HG03469 (cell line): ENCODE measurements at regions not wholly inside any gene's neighbourhood (a gene's known extent, or its start where the extent isn't known, plus 50 kb on each side); places are given as distances from the start of the nearest gene placed in this dataset.
"Not testable (repeated sequence)": the region's sequence is repeated elsewhere in the genome, so short reads cannot be mapped to it uniquely, and the experiment has no call there.

Experiments used
- ATAC-seq: cut with Tn5 transposase; IDR thresholded peaks from one replicate; pipeline ENCODE4 v1.9.1; 2021; ENCODE audit warnings: mild to moderate bottlenecking, moderate library complexity, moderate number of reproducible peaks; ENCODE audit not compliant: unreplicated experiment

- ATAC-seq: no peak
Observed at GRCh38 chr7:42573881-42574672, 337.1 kb upstream of the GLI3 start.

- no peak for ATAC-seq
Observed at GRCh38 chr7:42572561-42572960, 335.6 kb upstream of the GLI3 start.

- ATAC-seq: no peak
Observed at GRCh38 chr7:42572056-42572455, 335.0 kb upstream of the GLI3 start.

DNA sequence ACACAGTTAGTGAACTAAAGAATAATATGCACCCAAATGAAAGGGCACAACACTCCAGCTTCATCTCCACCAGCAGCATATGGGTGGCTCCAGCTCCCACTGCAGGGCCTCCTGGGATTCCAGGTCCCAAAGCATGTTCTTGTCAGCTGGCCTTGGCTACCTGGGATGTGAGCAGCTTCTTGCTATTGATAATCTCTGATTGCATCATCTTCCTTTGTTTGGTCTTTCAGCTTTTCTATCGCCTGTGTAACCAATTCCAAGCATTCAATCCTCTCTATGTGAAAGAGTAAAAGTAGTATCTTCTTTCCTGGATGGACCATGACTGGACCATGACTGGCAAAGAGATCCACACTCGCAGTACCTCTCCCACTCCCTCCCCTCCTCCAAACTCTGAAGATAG lies 333.9 kb upstream of the GLI3 start:
- ATAC-seq: no peak

DNA sequence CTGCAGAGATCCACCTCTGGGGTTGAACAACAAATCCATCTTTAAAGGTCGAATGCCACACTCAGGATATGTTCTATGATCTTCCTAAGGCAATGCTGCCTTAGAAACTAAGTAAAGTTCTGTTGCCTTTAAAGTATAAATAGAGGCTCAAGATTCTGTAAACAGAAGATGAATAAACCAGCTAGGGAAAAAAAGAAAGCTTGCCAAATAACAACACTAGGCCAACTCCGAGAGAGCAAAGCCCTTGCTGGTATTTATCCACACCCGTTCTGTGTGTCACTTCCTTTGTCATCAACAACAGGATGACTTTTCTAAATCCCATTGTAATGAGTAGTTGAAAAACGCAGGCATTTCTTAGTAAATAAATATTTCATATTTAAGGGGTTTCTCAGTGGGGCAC lies 330.0 kb upstream of the GLI3 start:
- no peak for ATAC-seq

DNA sequence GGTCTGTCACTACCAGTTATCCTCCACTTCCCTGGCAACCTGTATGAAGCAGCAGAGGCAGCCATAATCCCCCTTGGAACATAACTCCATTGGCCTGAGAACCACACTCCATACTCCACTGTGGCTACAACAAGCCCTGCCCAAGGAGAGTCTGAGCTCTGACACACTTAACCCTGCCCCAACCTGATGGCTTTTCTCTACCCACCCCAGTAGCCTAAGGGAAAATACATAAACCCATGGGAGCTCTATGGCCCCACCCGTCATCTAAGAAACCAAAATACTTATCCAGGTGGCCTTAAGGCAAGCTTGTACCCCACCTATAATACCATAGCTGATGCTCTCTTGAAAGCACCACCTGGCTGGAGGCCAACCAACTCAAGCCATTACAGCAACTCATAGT lies 324.8 kb upstream of the GLI3 start:
- ATAC-seq: no peak

GRCh38 chr7:42560866-42561265 lies 323.9 kb upstream of the GLI3 start:
- ATAC-seq: no peak

DNA sequence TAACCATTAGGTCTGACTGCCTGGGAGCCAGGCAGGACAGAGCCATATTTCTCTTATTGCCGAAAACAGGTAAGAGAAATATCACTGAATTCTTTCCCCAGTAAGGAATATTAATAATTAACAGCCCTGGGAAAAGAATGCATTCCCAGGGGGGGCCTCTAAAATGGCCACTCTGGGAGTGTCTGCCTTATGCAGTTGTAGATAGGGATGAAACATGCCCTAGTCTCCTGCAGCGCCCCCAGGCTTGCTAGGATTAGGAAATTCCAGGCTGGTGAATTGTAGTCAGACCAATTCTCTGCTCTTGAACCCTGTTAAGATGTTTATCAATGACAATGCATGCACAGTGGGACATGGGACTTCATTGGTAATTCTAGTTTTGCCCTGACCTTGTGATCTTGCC lies 317.9 kb upstream of the GLI3 start:
- not testable (repeated sequence) for ATAC-seq

- no peak for ATAC-seq
Observed at GRCh38 chr7:42552227-42552626, 315.2 kb upstream of the GLI3 start.

DNA sequence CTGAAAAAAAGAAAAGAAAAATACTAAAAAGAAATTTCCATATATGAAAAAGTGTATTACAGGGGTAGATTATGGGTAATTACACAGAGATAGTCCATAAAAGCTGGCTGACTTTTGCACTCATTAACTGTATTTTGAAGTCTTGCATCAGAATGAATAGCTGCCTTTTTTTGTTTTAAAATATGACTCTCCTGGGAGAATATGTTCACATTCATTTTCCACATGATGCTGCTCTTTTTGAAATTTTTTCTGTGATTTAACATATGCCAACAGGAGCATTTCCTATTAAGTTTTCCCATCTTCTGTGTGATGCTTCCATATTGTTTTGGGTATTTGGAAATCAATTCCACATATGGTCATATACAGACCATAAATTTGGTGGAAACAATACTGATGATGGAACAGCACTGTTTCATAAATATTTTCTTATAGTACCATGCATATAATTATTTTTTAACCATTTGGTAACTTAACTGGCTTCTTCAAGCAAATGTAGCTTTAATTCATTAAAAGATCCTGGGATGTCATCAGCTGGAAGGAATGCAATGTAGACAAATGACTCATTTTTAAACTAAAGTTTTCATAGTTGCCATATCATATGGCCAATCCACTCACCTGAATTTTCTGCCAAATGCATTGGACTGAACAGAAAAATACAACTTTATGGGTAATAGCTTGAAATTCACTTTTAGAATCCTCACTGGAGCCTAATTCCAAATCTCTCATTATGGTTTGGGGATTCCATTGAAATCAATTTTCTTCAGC lies 313.9 kb upstream of the GLI3 start:
- no peak for ATAC-seq

GRCh38 chr7:42549866-42550485 lies 313.0 kb upstream of the GLI3 start:
- ATAC-seq: no peak

DNA sequence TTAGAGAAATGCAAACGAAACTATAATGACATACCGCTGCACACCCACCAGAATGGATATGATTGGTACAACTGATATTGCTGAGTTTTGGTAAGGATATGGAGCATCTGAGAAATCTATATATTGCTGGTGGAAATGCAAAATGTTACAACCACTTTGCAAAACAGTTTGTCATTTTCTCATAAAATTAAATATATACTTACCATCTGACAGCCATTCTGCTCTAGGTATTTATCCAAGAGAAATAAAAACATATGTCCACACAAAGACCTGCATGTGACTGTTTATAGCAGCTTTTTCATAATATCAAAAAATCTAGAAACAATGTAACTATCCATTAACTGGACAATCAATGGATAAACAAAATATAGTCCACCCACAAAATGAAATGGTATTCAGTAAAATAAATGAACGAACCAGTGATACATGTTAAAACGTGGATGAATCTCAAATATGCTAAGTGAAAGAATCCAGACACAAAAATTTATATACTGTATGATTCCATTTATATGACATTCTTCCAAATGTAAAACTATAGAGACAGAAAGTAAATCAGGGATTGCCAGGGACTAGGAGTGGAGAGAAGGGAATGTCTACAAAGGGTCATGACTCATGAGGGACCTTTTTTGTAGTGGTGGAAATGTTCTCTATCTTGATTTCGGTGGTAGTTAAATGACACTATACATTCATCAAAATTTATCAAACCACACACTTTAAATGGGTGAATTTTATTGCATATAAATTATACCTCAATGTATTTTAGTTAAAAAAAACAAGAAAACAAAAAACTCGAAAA lies 312.0 kb upstream of the GLI3 start:
- no peak for ATAC-seq

GRCh38 chr7:42545049-42545724 lies 308.2 kb upstream of the GLI3 start:
- ATAC-seq: no peak

- no peak for ATAC-seq
Observed at GRCh38 chr7:42543953-42544352, 306.9 kb upstream of the GLI3 start.

DNA sequence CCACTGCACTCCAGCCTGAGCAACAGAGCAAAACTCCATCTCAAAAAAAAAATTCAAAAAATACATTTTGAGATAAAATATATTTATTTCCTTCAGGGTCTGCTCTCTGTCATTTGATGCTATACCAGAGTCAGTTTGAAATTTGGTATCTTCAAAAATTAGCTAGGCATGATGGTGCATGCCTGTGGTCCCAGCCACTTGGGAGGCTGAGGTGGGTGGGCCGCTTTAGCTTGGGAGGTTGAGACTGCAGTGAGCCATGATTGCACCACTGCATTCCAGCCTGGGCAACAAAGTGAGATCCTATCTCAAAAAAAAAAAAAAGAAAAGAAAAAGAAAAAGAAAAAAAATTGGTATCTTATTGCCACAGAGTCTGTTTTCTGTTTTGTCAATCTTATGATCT lies 305.4 kb upstream of the GLI3 start:
- ATAC-seq: not testable (repeated sequence)

DNA sequence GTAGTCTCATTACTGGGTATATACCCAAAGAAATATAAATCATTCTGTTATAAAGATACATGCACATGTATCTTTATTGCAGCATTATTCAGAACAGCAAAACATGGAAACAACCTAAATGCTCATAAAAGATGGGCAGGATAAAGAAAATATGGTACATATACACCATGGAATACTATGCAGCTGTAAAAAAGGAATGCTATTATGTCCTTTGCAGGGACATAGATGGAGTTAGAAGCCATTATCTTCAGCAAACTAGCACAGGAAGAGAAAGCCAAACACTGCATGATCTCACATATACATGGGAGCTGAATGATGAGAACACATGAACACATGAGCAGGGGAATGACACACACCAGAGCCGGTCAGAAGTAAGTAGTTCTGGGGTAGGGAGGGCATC lies 297.4 kb upstream of the GLI3 start:
- no peak for ATAC-seq

GRCh38 chr7:42527004-42527403 lies 290.0 kb upstream of the GLI3 start:
- no peak for ATAC-seq

GRCh38 chr7:42522227-42522991 lies 285.4 kb upstream of the GLI3 start:
- ATAC-seq: no peak

- no peak for ATAC-seq
Observed at GRCh38 chr7:42511027-42511426, 274.0 kb upstream of the GLI3 start.

DNA sequence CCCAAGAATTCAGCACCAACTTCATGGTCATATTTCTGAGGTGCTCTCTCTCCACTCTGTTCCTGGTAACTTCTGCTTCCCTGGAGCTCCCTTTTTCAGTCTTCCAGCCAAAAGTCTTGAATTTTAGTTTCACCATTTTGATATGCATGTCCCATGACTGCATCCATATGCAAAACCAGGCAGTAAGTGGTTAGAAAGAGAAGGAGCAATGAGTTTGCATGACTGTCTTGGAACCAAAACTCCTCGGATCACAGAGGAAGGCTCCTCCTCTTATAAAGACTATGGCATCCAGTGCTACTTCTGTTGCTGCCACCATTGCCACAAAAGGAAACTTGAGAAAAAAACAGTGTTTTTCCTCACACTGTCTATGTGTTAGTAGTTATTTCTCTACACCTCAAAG lies 269.1 kb upstream of the GLI3 start:
- ATAC-seq: no peak
